ENCODE measurements at regions not wholly inside any gene's neighbourhood (a gene's known extent, or its start where the extent isn't known, plus 50 kb on each side); places are given as distances from the start of the nearest gene placed in this dataset.

DNA sequence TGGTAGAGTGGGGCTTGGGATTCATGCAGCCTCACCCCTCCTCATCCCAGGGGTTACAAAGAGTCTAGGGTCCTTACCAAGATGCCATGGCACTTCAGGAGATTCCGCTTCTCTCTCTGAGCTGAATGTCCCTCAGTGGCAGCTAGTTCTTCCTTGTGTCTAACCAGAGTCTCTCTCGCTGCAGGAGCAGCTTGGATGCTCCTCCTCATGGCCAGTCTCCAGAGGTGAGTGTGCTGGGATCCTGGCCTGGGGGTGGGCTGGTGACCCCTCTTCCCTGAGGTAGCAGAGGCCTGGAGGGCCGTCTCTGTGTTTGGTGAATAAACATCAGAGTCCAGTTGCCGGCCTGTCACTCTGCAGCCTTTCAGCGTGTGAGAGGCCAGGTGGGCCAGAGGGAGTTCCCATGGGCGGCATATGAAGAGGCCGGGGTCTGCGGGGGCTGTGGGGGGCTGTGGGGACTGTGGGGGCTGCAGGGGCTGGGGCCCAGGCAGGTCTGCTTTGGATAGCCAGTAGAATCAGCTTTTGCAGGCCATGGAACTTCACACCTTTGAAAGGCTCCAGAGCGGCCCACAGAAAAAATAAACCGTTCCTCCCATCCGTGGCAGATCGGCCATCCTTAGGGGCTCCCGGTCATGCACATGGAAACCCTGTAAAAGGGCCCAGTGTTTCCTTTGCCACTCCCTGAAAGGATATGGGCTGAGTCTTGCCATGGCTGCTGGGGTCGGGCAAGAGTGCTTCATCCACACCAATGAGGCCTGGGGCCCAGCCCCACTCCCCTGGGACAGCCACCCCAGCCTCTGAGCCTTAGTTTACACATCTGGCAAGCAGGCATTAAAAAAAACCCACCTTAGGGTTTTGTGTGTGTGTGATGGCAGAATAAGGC lies 256.4 kb downstream of the FOXD2 start:
- Mint-ChIP-seq H3K36me3 (ENCODE audit: low read depth) (no peaks in the 10 kb centered on the region), H3K4me1 (ENCODE audit: low read depth) (no peaks in the 10 kb centered on the region)
- CTCF ChIA-PET, result no interaction called here

DNA sequence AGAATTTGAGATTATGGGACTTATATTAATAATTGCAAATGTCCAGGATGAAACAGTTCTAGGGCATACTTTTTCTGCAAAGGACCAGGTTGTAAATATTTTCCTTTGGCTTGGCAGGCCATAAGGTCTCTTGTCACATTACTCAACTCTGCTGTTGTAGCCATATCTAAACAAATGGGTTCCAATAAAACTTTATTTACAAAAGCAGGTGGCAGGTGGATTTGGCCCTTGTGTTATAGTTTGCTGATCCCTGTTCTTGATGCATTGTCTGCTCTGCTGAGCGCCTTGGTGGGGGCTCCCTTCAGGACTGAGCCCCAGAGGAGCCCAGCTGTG lies 258.5 kb downstream of the FOXD2 start:
- no peaks in the 10 kb centered on the region for H3K36me3 Mint-ChIP-seq (ENCODE audit: low read depth)
- no peak overlapping the region for H3K27ac Mint-ChIP-seq
- no peaks in the 10 kb centered on the region for H3K4me1 Mint-ChIP-seq (ENCODE audit: low read depth)
- no peak for DNase-seq
- H3K27me3 Mint-ChIP-seq (ENCODE audit: low read depth), result peaks cover 2% of the 10 kb centered on the region
- CTCF ChIA-PET, result no interaction called here
- no peak overlapping the region for H3K4me3 Mint-ChIP-seq
- intact Hi-C loops (cut with micrococcal nuclease), result no loop called here
- H3K9me3 Mint-ChIP-seq, result no peaks in the 10 kb centered on the region

More for the DNA sequence above, 256.4 kb downstream of the FOXD2 start:
- intact Hi-C loops (cut with micrococcal nuclease), result no loop called here
- peaks cover 7% of the 10 kb centered on the region for H3K27me3 Mint-ChIP-seq (ENCODE audit: low read depth)
- no peak overlapping the region for H3K27ac Mint-ChIP-seq
- no peaks in the 10 kb centered on the region for H3K9me3 Mint-ChIP-seq
- DNase-seq, result no peak
- H3K4me3 Mint-ChIP-seq, result no peak overlapping the region

DNA sequence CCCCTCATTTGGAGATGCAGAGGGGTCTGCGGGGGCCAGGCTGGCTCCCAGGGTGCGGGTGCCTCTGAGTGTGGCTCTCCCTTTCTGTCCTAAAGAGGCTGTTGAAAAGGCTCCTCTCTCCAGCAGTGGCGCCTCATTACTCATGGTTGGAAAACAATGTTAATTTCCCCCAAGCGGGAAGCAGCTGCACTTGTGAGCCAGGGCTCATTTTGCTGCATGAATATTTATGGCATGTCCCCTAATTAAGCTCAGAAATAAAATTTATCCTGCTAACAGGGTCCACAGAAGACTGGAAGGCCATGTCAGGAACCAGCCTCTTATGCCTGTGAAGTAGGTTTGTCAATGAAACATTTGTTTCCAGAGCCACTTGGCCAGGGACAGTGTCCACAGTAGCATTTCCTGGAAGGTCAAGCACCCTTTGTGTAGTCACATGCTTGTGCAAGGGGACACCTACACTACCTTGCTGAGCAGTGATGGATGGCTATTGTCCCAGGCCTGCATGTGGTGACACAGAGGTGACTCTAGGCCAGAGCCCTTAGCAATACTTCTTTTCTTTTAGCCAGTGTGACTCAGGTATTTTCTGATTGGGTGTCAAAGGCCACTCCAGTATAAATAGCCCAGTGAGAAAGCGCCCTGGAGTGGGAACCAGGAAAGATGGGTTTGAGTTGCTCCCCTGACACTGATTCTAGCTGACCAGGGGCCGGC lies 259.0 kb downstream of the FOXD2 start:
- no peaks in the 10 kb centered on the region for H3K9me3 Mint-ChIP-seq
- H3K36me3 Mint-ChIP-seq (ENCODE audit: low read depth), result no peaks in the 10 kb centered on the region
- CTCF ChIA-PET, result no interaction called here
- H3K27me3 Mint-ChIP-seq (ENCODE audit: low read depth), result no peaks in the 10 kb centered on the region
- intact Hi-C loops (cut with micrococcal nuclease), result no loop called here
- DNase-seq, result no peak
- no peak overlapping the region for H3K27ac Mint-ChIP-seq
- no peak overlapping the region for H3K4me3 Mint-ChIP-seq
- H3K4me1 Mint-ChIP-seq (ENCODE audit: low read depth), result no peaks in the 10 kb centered on the region

DNA sequence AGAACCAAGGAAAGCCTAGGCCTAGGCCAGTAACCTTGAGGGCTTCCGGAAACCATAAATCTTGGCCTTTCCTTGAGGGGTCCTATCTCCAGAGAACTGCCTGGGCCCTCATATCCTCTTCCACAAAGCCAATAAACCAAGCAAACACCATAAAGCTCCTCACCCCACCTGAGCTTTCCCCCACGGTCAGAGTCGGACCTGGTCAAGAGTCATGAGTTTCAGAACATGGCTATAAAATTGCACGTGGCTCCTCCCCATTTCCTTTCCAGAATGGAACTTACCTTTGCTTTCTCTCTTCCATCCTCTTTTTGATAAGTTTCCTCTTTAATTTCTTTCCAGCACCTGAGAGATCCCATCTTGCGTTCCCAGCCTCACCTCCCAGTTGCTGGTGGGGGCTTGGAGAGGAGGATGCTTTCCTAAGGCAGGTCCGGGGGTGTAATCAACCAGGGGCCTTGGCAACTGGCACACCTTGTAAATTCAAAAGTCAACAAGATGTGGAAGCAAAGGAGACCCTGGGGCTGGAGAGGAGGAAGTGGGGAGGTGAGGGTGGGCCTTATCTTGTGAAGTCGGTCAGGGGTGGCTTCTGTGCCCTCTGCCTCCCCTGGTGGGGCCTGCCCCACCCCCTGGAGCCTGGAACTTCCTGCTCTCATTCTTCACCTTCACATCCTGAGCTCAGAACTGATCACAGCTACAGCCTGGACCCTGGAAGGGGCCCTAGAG lies 259.9 kb downstream of the FOXD2 start:
- CTCF ChIA-PET, result interaction anchor here (1.4 kb wide), 1 partner anchor 28 kb away, joined by 5 read pairs; no protein-coding TSS in a partner anchor

DNA sequence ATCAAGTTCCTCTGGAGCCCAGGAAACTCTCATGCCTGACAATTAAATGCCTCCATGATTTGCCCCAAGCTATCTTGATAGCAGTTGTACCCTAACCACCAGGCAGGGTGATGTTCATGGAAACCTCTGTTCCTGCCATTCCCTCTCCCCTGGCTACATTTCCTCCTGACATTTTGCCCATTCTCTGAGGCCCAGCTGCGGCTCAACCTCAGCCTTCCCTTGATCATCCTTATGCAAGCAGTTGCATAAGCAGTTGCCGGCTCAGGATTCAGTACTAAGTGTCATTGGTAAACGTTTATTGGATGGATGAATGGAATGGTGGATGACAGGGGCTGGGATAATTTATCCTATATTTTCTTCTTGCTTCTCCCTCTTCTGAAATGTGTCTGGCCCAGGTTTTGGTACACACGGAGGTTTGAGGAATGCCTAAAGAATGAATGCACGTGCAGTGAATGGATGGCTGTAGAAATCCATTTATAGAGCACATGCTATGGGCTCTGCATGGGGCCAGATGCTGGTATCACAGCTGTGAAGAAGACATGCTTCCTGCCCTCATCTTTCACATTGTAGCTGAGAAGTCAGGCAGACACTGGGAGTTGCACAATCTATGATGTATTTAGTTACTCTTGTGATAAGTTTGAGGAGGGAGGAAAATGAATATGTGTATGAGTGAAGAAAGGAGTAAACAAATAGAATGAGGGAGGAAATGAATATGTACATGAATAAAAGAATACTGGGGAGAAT lies 261.8 kb downstream of the FOXD2 start:
- intact Hi-C loops (cut with micrococcal nuclease), result no loop called here
- H3K9me3 Mint-ChIP-seq, result no peaks in the 10 kb centered on the region
- no peak overlapping the region for H3K4me3 Mint-ChIP-seq
- peaks cover 2% of the 10 kb centered on the region for H3K27me3 Mint-ChIP-seq (ENCODE audit: low read depth)
- no peak overlapping the region for H3K27ac Mint-ChIP-seq
- H3K36me3 Mint-ChIP-seq (ENCODE audit: low read depth), result no peaks in the 10 kb centered on the region
- no peak for DNase-seq
- no peaks in the 10 kb centered on the region for H3K4me1 Mint-ChIP-seq (ENCODE audit: low read depth)
- CTCF ChIA-PET, result interaction anchor here (1.2 to 1.4 kb wide), 2 partner anchors 26 to 267 kb away, joined by 3 to 5 read pairs; no protein-coding TSS in a partner anchor

More for the DNA sequence above, 259.9 kb downstream of the FOXD2 start:
- DNase-seq, result no peak
- Mint-ChIP-seq H3K9me3 (no peaks in the 10 kb centered on the region), H3K4me1 (ENCODE audit: low read depth) (no peaks in the 10 kb centered on the region), H3K4me3 (no peak overlapping the region), H3K36me3 (ENCODE audit: low read depth) (no peaks in the 10 kb centered on the region), H3K27me3 (ENCODE audit: low read depth) (no peaks in the 10 kb centered on the region), H3K27ac (no peak overlapping the region)
- intact Hi-C loops (cut with micrococcal nuclease), result no loop called here

DNA sequence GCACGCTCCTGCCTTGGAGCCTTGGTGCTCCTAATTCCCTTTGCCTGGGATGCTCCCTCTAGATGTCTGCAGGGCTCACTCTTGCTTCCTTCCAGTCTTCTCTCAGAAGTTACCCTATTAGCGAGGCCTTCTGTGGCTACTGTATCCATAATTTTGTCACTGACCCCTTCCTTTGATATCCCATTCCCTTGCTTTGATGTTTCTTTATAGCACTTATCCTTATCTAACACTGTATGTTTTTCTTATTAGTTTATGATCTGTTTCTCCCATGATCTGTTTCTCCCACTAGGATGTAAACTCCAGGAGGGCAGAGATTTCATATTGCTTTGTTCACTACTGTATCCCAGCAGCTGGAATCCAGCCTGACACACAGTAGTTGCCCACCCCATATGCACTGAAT lies 263.4 kb downstream of the FOXD2 start:
- CTCF ChIA-PET, result no interaction called here
- intact Hi-C loops (cut with micrococcal nuclease), result no loop called here

DNA sequence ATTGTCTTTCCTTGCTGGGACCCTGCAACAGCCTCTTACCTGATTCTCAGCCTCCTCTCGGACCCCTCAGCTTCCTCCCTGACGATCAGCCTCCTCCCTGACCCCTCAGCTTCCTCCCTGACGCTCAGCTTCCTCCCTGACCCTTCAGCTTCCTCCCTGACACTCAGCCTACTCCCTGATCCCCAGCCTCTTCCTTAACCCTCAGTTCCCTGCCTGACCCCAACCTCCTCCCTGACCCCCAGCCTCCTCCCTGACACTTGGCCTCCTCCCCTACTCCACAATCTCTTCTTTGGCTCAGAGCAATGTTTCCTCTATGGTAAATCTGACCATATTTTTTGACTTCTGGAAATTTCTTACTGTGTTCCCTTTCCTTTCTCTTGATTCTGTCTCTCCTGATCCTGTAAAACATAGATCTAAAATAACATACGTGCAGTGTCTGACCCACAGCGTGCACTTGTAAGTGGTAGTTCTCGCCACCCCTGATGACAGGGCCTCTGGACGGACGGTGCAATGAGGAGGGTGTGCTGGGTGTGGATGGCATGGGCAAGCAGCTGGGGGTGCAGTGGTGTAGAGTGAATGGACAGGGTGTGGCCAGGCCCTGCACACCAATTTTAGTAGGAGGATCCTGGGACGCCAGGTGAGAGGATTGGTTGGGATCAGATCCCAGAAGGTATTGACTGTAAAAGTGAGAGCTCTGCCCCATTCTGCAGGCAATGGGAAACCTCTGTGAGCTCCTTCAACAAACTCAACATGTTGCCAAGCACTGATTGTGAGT lies 264.1 kb downstream of the FOXD2 start:
- Mint-ChIP-seq H3K4me3 (no peak overlapping the region), H3K36me3 (ENCODE audit: low read depth) (no peaks in the 10 kb centered on the region), H3K27me3 (ENCODE audit: low read depth) (peaks cover 11% of the 10 kb centered on the region), H3K9me3 (no peaks in the 10 kb centered on the region), H3K27ac (no peak overlapping the region), H3K4me1 (ENCODE audit: low read depth) (no peaks in the 10 kb centered on the region)
- CTCF ChIA-PET, result no interaction called here
- no peak for DNase-seq
- intact Hi-C loops (cut with micrococcal nuclease), result no loop called here

More for the DNA sequence above, 263.4 kb downstream of the FOXD2 start:
- no peaks in the 10 kb centered on the region for H3K4me1 Mint-ChIP-seq (ENCODE audit: low read depth)
- no peaks in the 10 kb centered on the region for H3K36me3 Mint-ChIP-seq (ENCODE audit: low read depth)
- no peak for DNase-seq
- no peak overlapping the region for H3K4me3 Mint-ChIP-seq
- H3K27ac Mint-ChIP-seq, result no peak overlapping the region
- peaks cover 11% of the 10 kb centered on the region for H3K27me3 Mint-ChIP-seq (ENCODE audit: low read depth)
- no peaks in the 10 kb centered on the region for H3K9me3 Mint-ChIP-seq

DNA sequence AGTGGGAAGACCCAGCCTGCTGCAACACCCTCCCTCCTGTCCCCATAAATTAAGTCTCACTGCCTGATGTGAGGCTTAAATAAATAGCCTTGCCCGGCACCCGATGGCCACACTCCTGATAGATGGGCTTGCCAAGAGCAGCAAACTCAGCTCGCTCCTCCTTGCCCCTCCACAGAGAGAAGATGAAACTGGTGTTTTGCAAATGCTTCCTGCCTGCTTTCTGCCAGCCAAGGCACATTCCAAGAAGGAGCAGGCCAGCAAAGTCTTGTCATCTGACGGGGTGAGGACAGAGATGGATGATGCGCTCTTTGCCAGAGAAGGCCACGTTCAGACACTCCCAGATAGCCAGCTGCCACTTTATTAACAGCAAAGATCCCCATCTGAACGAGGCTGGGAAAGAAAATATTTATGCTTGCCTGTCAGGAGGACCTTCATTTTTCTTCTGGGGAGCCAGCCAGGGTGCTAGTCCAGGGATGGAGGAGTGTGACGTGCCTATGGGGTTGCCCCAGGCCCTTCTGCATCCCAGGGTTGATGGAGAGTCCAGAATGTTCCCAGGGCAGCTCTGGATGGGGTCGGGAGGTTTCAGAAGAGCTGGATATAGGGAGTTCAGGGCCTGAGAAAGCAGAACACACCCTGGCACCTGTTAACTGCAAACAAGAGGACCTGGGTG lies 265.4 kb downstream of the FOXD2 start:
- Mint-ChIP-seq H3K36me3 (ENCODE audit: low read depth) (no peaks in the 10 kb centered on the region), H3K4me1 (ENCODE audit: low read depth) (no peaks in the 10 kb centered on the region), H3K4me3 (no peak overlapping the region), H3K27me3 (ENCODE audit: low read depth) (peaks cover 18% of the 10 kb centered on the region), H3K9me3 (no peaks in the 10 kb centered on the region), H3K27ac (no peak overlapping the region)
- DNase-seq, result no peak
- intact Hi-C loops (cut with micrococcal nuclease), result no loop called here
- CTCF ChIA-PET, result interaction anchor here (0.9 kb wide), 1 partner anchor 267 kb away, joined by 3 read pairs; no protein-coding TSS in a partner anchor

DNA sequence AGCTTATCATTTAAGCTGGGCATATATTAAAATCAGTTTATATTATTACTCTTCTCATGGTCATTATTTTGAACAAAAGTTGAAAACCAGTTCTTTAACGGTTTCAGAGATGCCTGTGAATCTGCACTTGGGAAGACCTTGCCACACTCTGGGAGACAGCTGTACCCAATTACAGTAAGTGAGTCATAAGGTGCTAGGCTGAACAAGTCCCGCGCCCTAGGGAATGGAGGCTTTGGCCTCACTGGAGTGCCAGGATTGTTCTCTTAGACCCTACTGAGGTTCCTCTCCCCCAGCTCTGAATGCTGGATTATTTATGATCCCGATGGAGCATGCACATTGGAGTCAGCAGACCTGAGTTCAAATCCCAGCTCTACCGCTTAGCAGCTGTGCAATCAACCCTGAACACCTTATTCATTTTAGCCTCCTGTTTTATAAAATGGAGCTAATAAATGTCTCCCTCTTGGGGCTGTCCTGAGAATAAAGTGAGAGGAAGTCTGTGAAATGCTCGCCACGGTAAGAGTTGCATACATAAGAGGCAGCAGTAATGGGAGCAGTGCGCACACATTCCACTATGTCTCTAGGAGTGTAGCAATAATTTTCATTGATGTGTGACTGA lies 266.2 kb downstream of the FOXD2 start:
- H3K4me3 Mint-ChIP-seq, result no peak overlapping the region
- no peak overlapping the region for H3K27ac Mint-ChIP-seq
- no peaks in the 10 kb centered on the region for H3K36me3 Mint-ChIP-seq (ENCODE audit: low read depth)
- CTCF ChIA-PET, result interaction anchor here (0.9 kb wide), 1 partner anchor 268 kb away, joined by 3 read pairs; no protein-coding TSS in a partner anchor
- intact Hi-C loops (cut with micrococcal nuclease), result no loop called here
- no peaks in the 10 kb centered on the region for H3K9me3 Mint-ChIP-seq
- H3K27me3 Mint-ChIP-seq (ENCODE audit: low read depth), result peaks cover 22% of the 10 kb centered on the region
- peaks cover 2% of the 10 kb centered on the region for H3K4me1 Mint-ChIP-seq (ENCODE audit: low read depth)
- no peak for DNase-seq

DNA sequence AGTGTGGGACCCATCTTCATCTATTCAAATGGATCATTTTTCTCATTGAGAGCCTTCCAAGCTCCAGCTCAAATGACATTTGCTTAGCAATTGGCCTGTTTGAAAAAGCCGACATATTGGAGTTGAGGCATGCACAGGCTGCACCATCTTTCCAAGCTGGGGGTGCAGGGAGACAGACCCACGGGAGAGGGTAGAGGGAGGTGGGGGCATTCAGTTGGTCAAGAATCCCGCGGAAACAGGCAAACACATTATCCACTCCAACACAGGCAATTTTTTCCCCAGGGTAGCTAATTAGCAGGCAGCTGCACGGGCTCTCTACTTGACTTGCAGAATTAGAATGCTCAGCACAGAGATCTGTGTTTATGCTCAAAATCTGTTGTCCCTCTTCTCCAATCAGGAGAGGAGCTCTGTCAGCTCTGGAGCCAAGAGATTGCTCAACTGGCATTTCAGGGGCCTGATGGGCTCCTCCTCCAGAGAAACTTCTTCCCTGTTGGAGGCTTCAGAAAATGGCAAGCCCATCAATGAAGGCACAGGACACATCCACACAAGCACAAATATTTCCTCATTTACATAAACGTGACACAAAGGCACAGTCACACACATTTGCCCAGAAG lies 267.8 kb downstream of the FOXD2 start:
- CTCF ChIA-PET, result interaction anchor here (0.7 to 9.8 kb wide), 2 partner anchors 264 to 270 kb away, joined by 3 to 123 read pairs; partner anchors contain the start of gene FOXD2
- peaks cover 31% of the 10 kb centered on the region for H3K27me3 Mint-ChIP-seq (ENCODE audit: low read depth)
- DNase-seq, result no peak
- H3K27ac Mint-ChIP-seq, result no peak overlapping the region
- peaks cover 3% of the 10 kb centered on the region for H3K4me1 Mint-ChIP-seq (ENCODE audit: low read depth)
- H3K36me3 Mint-ChIP-seq (ENCODE audit: low read depth), result no peaks in the 10 kb centered on the region
- intact Hi-C loops (cut with micrococcal nuclease), result loop anchor here (5.0 kb wide), 1 partner anchor 198 kb away; no protein-coding TSS in a partner anchor
- no peak overlapping the region for H3K4me3 Mint-ChIP-seq
- no peaks in the 10 kb centered on the region for H3K9me3 Mint-ChIP-seq
